ENCODE measurements at regions not wholly inside any gene's neighbourhood (a gene's known extent, or its start where the extent isn't known, plus 50 kb on each side); places are given as distances from the start of the nearest gene placed in this dataset.

DNA sequence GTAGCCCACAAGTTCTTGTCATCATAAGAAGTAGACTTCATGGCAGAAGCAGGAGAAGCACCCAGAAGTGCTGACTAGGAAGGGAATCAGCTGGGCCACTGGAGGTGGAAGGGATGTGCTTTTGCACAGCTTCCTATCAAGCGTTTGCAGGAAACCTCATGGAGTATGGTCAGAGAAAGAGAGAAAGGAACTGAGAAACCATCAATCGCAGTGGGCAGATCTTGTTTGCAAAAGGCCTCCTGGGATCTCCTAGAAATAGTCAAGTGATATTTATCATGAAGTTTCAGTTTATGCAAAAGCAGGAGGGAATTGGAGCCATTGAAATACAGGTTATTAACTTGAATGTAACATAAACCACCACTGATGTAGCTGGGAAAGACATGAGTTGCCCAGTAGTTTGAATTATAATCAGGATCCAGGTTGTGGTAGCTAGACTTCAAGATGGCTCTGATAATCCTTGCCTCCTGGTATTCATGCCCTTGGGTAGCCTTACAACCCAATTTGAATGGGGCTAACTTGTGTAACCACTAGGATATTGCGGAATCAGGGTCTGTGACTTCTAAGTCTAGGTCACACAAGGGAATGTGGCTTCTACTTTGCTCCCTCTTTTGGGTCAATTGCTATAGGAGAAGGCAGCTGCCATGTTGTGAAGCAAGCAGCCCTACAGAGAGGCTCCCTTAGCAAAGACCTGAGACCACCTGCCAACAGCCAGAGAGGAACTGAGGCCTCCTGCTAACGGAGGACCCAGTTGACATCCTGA, 69.8 kb upstream of the TCF4 start:
- Histone ChIP-seq H3K27ac (no peak overlapping the region), H3K4me1 (no peaks in the 10 kb centered on the region), H3K27me3 (no peaks in the 10 kb centered on the region), H3K4me3 (no peak overlapping the region), H3K9me3 (no peaks in the 10 kb centered on the region), H3K36me3 (no peaks in the 10 kb centered on the region)
- intact Hi-C loops (cut with DNase I): no loop called here
- DNase-seq: no peak
- WGBS, 2 donors: 73 to 79% methylated on average over 4 of the region's 4 CpGs
- no peak for TF ChIP-seq POLR2A (IDR thresholded peaks at IDR 0.05)
- TF ChIP-seq, protein P1, sequence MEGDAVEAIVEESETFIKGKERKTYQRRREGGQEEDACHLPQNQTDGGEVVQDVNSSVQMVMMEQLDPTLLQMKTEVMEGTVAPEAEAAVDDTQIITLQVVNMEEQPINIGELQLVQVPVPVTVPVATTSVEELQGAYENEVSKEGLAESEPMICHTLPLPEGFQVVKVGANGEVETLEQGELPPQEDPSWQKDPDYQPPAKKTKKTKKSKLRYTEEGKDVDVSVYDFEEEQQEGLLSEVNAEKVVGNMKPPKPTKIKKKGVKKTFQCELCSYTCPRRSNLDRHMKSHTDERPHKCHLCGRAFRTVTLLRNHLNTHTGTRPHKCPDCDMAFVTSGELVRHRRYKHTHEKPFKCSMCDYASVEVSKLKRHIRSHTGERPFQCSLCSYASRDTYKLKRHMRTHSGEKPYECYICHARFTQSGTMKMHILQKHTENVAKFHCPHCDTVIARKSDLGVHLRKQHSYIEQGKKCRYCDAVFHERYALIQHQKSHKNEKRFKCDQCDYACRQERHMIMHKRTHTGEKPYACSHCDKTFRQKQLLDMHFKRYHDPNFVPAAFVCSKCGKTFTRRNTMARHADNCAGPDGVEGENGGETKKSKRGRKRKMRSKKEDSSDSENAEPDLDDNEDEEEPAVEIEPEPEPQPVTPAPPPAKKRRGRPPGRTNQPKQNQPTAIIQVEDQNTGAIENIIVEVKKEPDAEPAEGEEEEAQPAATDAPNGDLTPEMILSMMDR (IDR thresholded peaks at IDR 0.05): no peak

DNA sequence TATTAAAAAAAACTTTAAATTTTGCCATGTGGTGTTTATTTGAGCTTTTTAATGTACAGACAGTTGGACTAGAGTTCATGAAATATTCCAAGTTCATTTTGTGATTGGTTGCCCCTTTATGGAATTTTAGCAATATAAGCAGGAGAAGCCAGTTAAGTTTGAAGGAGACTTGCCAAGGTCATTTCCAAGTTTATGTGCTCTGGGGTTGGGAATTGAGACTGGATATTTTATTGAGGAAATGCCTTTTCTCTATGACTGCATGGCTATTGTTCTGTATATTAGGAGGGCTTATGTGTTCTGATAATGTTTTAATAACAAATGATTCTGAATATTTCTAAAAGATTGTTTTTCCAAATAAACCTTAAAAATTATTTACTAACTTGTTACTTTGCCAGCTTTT, 67.0 kb upstream of the TCF4 start:
- no peaks in the 10 kb centered on the region for H3K27me3 ChIP-seq
- no peak overlapping the region for H3K27ac ChIP-seq
- no peaks in the 10 kb centered on the region for H3K9me3 ChIP-seq
- no peaks in the 10 kb centered on the region for H3K36me3 ChIP-seq
- intact Hi-C loops (cut with DNase I): no loop called here
- H3K4me3 ChIP-seq: no peak overlapping the region
- DNase-seq: no peak
- TF ChIP-seq POLR2A (IDR thresholded peaks at IDR 0.05): no peak
- TF ChIP-seq, protein P1 (IDR thresholded peaks at IDR 0.05): no peak
- no peaks in the 10 kb centered on the region for H3K4me1 ChIP-seq

GRCh38 chr18:55651236-55651635, 63.2 kb upstream of the TCF4 start:
- Histone ChIP-seq H3K27ac (no peak overlapping the region), H3K27me3 (no peaks in the 10 kb centered on the region), H3K4me3 (no peak overlapping the region), H3K36me3 (no peaks in the 10 kb centered on the region), H3K4me1 (no peaks in the 10 kb centered on the region), H3K9me3 (no peaks in the 10 kb centered on the region)
- 30 to 80% methylated on average over 1 of the region's 1 CpG for WGBS, 2 donors
- intact Hi-C loops (cut with DNase I): no loop called here
- DNase-seq: no peak
- TF ChIP-seq, protein P1 (IDR thresholded peaks at IDR 0.05): no peak
- no peak for TF ChIP-seq POLR2A (IDR thresholded peaks at IDR 0.05)

DNA sequence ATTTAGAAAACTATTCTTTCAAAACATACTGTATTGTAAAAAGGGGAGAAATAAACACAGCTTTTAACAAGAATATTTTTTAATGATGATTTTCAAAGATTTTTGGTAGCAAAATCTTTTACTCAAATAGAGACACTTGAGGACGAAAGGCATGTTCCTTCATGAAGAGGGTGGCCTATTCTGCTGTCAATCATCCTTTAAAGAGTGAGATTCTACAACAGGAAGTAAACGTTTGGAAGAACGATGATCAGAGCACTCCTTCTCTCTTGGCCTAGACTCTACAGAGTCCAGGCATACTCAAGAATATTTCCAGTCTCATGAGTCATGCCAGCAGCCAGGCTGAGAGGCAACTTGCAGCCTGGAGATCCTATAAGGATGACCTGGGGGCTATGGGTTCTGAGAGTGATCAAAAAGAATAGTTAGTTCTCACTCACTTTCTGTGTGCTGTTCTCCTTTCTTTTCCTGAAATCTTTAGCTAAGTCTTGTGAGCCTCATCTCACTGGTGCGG, 62.4 kb upstream of the TCF4 start:
- Histone ChIP-seq H3K4me1 (no peaks in the 10 kb centered on the region), H3K27ac (no peak overlapping the region), H3K36me3 (no peaks in the 10 kb centered on the region), H3K9me3 (no peaks in the 10 kb centered on the region), H3K4me3 (no peak overlapping the region), H3K27me3 (no peaks in the 10 kb centered on the region)
- 57 to 59% methylated on average over 4 of the region's 4 CpGs for WGBS, 2 donors
- TF ChIP-seq POLR2A (IDR thresholded peaks at IDR 0.05): no peak
- TF ChIP-seq, protein P1 (IDR thresholded peaks at IDR 0.05): no peak
- no peak for DNase-seq
- intact Hi-C loops (cut with DNase I): no loop called here

- no peaks in the 10 kb centered on the region for H3K36me3 ChIP-seq
- no peaks in the 10 kb centered on the region for H3K27me3 ChIP-seq
- 51 to 64% methylated on average over 4 of the region's 4 CpGs for WGBS, 2 donors
- TF ChIP-seq, protein P1 (IDR thresholded peaks at IDR 0.05): no peak
- no peak for TF ChIP-seq POLR2A (IDR thresholded peaks at IDR 0.05)
- H3K4me1 ChIP-seq: no peaks in the 10 kb centered on the region
- DNase-seq: no peak
- no peak overlapping the region for H3K4me3 ChIP-seq
- intact Hi-C loops (cut with DNase I): no loop called here
- no peak overlapping the region for H3K27ac ChIP-seq
- H3K9me3 ChIP-seq: no peaks in the 10 kb centered on the region
Measured at GRCh38 chr18:55647331-55647730, 59.3 kb upstream of the TCF4 start.
